ENCODE measurements at regions not wholly inside any gene's neighbourhood (a gene's known extent, or its start where the extent isn't known, plus 50 kb on each side); places are given as distances from the start of the nearest gene placed in this dataset.

- TF ChIP-seq CTCF (IDR thresholded peaks at IDR 0.05; ENCODE audit: insufficient read depth, low read depth, low read length) = no peak
- H3K27me3 ChIP-seq (ENCODE audit: control insufficient read depth, insufficient read depth, low read length) = no peaks in the 10 kb centered on the region
- CTCF ChIA-PET = no interaction called here
Observed at GRCh38 chr6:167662075-167662880, 164.4 kb upstream of the AFDN start.

GRCh38 chr6:167662881-167663205 lies 163.9 kb upstream of the AFDN start:
- Histone ChIP-seq H3K4me3 (ENCODE audit: low read depth, low read length) (no peak overlapping the region), H3K36me3 (ENCODE audit: control insufficient read depth, insufficient read depth, low read length) (no peaks in the 10 kb centered on the region), H3K27me3 (ENCODE audit: control insufficient read depth, insufficient read depth, low read length) (no peaks in the 10 kb centered on the region)
- TF ChIP-seq CTCF (IDR thresholded peaks at IDR 0.05; ENCODE audit: insufficient read depth, low read depth, low read length) = no peak
- no peak for DNase-seq (ENCODE audit: low read depth)
- ChIA-PET POLR2A (no interaction called here), CTCF (no interaction called here)

More at GRCh38 chr6:167662075-167662880, 164.4 kb upstream of the AFDN start:
- POLR2A ChIA-PET = no interaction called here
- no peak overlapping the region for H3K4me3 ChIP-seq (ENCODE audit: low read depth, low read length)
- no peaks in the 10 kb centered on the region for H3K36me3 ChIP-seq (ENCODE audit: control insufficient read depth, insufficient read depth, low read length)
- no peak for DNase-seq (ENCODE audit: low read depth)

- ChIA-PET POLR2A (no interaction called here), CTCF (no interaction called here)
- Histone ChIP-seq H3K27me3 (ENCODE audit: control insufficient read depth, insufficient read depth, low read length) (no peaks in the 10 kb centered on the region), H3K36me3 (ENCODE audit: control insufficient read depth, insufficient read depth, low read length) (no peaks in the 10 kb centered on the region), H3K4me3 (ENCODE audit: low read depth, low read length) (no peak overlapping the region)
- no peak for TF ChIP-seq CTCF (IDR thresholded peaks at IDR 0.05; ENCODE audit: insufficient read depth, low read depth, low read length)
- no peak for DNase-seq (ENCODE audit: low read depth)
Observed at GRCh38 chr6:167663316-167663715, 163.4 kb upstream of the AFDN start.

- no peak overlapping the region for H3K4me3 ChIP-seq (ENCODE audit: low read depth, low read length)
- H3K27me3 ChIP-seq (ENCODE audit: control insufficient read depth, insufficient read depth, low read length) = no peaks in the 10 kb centered on the region
- POLR2A ChIA-PET = no interaction called here
- no peaks in the 10 kb centered on the region for H3K36me3 ChIP-seq (ENCODE audit: control insufficient read depth, insufficient read depth, low read length)
- DNase-seq (ENCODE audit: low read depth) = no peak
- TF ChIP-seq CTCF (IDR thresholded peaks at IDR 0.05; ENCODE audit: insufficient read depth, low read depth, low read length) = no peak
- CTCF ChIA-PET = no interaction called here
Observed at GRCh38 chr6:167663784-167664443, 162.8 kb upstream of the AFDN start.

- ChIA-PET POLR2A (no interaction called here), CTCF (no interaction called here)
- H3K36me3 ChIP-seq (ENCODE audit: control insufficient read depth, insufficient read depth, low read length) = no peaks in the 10 kb centered on the region
- no peak overlapping the region for H3K4me3 ChIP-seq (ENCODE audit: low read depth, low read length)
- DNase-seq (ENCODE audit: low read depth) = no peak
- H3K27me3 ChIP-seq (ENCODE audit: control insufficient read depth, insufficient read depth, low read length) = no peaks in the 10 kb centered on the region
- no peak for TF ChIP-seq CTCF (IDR thresholded peaks at IDR 0.05; ENCODE audit: insufficient read depth, low read depth, low read length)
Observed at GRCh38 chr6:167664678-167665660, 161.7 kb upstream of the AFDN start.

Data from BJ (cell line).